ENCODE measurements at regions not wholly inside any gene's neighbourhood (a gene's known extent, or its start where the extent isn't known, plus 50 kb on each side); places are given as distances from the start of the nearest gene placed in this dataset.

GRCh38 chr14:42421377-42422078, 814.9 kb downstream of the LRFN5 start:
- no peak for DNase-seq (ENCODE audit: low read depth, low spot score)

GRCh38 chr14:42420071-42420470, 813.4 kb downstream of the LRFN5 start:
- no peak for DNase-seq (ENCODE audit: low read depth, low spot score)

- no peak for DNase-seq (ENCODE audit: low read depth, low spot score)
These were observed 800.5 kb downstream of the LRFN5 start for GRCh38 chr14:42407153-42407552.

GRCh38 chr14:42391146-42391834, 784.6 kb downstream of the LRFN5 start:
- DNase-seq (ENCODE audit: low read depth, low spot score), result no peak

- DNase-seq (ENCODE audit: low read depth, low spot score), result no peak
These were observed 772.2 kb downstream of the LRFN5 start for GRCh38 chr14:42378880-42379279.

GRCh38 chr14:42378274-42378673, 771.6 kb downstream of the LRFN5 start:
- DNase-seq (ENCODE audit: low read depth, low spot score), result no peak

- no peak for DNase-seq (ENCODE audit: low read depth, low spot score)
These were observed 767.7 kb downstream of the LRFN5 start for GRCh38 chr14:42374332-42374731.

- DNase-seq (ENCODE audit: low read depth, low spot score), result no peak
These were observed 763.4 kb downstream of the LRFN5 start for GRCh38 chr14:42370056-42370455.

- no peak for DNase-seq (ENCODE audit: low read depth, low spot score)
These were observed 761.6 kb downstream of the LRFN5 start for GRCh38 chr14:42368234-42368633.

GRCh38 chr14:42353315-42353714, 746.6 kb downstream of the LRFN5 start:
- no peak for DNase-seq (ENCODE audit: low read depth, low spot score)

GRCh38 chr14:42335918-42336317, 729.2 kb downstream of the LRFN5 start:
- DNase-seq (ENCODE audit: low read depth, low spot score), result peak; percentile 72

- no peak for DNase-seq (ENCODE audit: low read depth, low spot score)
These were observed 728.3 kb downstream of the LRFN5 start for GRCh38 chr14:42334931-42335330.

GRCh38 chr14:42323426-42323825, 716.8 kb downstream of the LRFN5 start:
- no peak for DNase-seq (ENCODE audit: low read depth, low spot score)

- DNase-seq (ENCODE audit: low read depth, low spot score), result no peak
These were observed 716.0 kb downstream of the LRFN5 start for GRCh38 chr14:42322531-42323284.

GRCh38 chr14:42319996-42320395, 713.3 kb downstream of the LRFN5 start:
- DNase-seq (ENCODE audit: low read depth, low spot score), result no peak

- DNase-seq (ENCODE audit: low read depth, low spot score), result no peak
These were observed 710.0 kb downstream of the LRFN5 start for GRCh38 chr14:42316693-42317092.

GRCh38 chr14:42311876-42312275, 705.2 kb downstream of the LRFN5 start:
- DNase-seq (ENCODE audit: low read depth, low spot score), result no peak

GRCh38 chr14:42307239-42307825, 700.7 kb downstream of the LRFN5 start:
- no peak for DNase-seq (ENCODE audit: low read depth, low spot score)

GRCh38 chr14:42299692-42300091, 693.0 kb downstream of the LRFN5 start:
- DNase-seq (ENCODE audit: low read depth, low spot score), result no peak

GRCh38 chr14:42293180-42293579, 686.5 kb downstream of the LRFN5 start:
- no peak for DNase-seq (ENCODE audit: low read depth, low spot score)

- DNase-seq (ENCODE audit: low read depth, low spot score), result no peak
These were observed 671.2 kb downstream of the LRFN5 start for GRCh38 chr14:42277840-42278239.

GRCh38 chr14:42269234-42269633, 662.6 kb downstream of the LRFN5 start:
- no peak for DNase-seq (ENCODE audit: low read depth, low spot score)
